Tibial artery (tissue), 4 donors: ENCODE measurements at regions not wholly inside any gene's neighbourhood (a gene's known extent, or its start where the extent isn't known, plus 50 kb on each side); places are given as distances from the start of the nearest gene placed in this dataset.

ENCODE experiments used
- DNase-seq, 2 donors: peaks; one replicate each; pipeline ENCODE4 v3.0.0-alpha.2; 2019
- H3K27ac ChIP-seq, 2 donors: fragments of 200-600 bp; sonication (generic) in 1 of 2; 1 replicate in 1 of 2; 2 replicates in 1 of 2; pipeline ENCODE4 v1.5.1; 2018 to 2019; ENCODE audit warnings: mild to moderate bottlenecking in 1 of 2
- H3K27me3 ChIP-seq, 2 donors: fragments of 200-600 bp; sonication (generic) in 1 of 2; one replicate each; pipeline versions ENCODE4 v1.5.1 to v1.6.0; 2016 to 2019
- H3K36me3 ChIP-seq, 3 donors: fragments of 200-600 bp; sonication (generic) in 2 of 3; one replicate each; pipeline ENCODE4 v1.5.1; 2016 to 2019; ENCODE audit warnings: mild to moderate bottlenecking in 2 of 3
- H3K4me1 ChIP-seq, 4 donors: fragments of 200-600 bp; sonication (generic) in 2 of 4; 1 replicate in 3 of 4; 2 replicates in 1 of 4; pipeline ENCODE4 v1.5.1; 2016 to 2019
- H3K4me3 ChIP-seq, 2 donors: fragments of 200-600 bp; sonication (generic) in 1 of 2; 1 replicate in 1 of 2; 2 replicates in 1 of 2; pipeline ENCODE4 v1.5.1; 2018 to 2019; ENCODE audit warnings: mild to moderate bottlenecking in 2 of 2
- H3K9me3 ChIP-seq, 3 donors: fragments of 200-600 bp; sonication (generic) in 1 of 3; one replicate each; pipeline ENCODE4 v1.5.1; 2016 to 2019
- CTCF ChIP-seq, 2 experiments: fragments of 200-600 bp in 1 of 2; fragments of 450-650 bp in 1 of 2; IDR thresholded peaks; one replicate each; pipeline ENCODE4 v1.5.1; 2017 to 2019; ENCODE audit warnings: antibody characterized with exemption in 2 of 2, mild to moderate bottlenecking in 1 of 2, moderate library complexity in 1 of 2
- intact Hi-C: fragments of 100-400 bp; cut with DNase I; formaldehyde crosslinking; loops from one replicate; pipeline ENCODE4 v1.15.0; 2023; ENCODE audit warnings: low total_unique reads

GRCh38 chr2:8204711-8205110 is 477.1 kb upstream of the ID2 start:
- peaks cover 3 to 14% (median 4%) of the 10 kb centered on the region in 3 donors for H3K9me3 ChIP-seq
- no peak for TF ChIP-seq CTCF (IDR thresholded peaks at IDR 0.05)
- H3K27ac ChIP-seq: no peak overlapping the region
- intact Hi-C loops: no loop called here
- H3K4me1 ChIP-seq: no peaks in the 10 kb centered on the region
- no peak for DNase-seq
- no peak overlapping the region for H3K4me3 ChIP-seq
- H3K27me3 ChIP-seq: no peaks in the 10 kb centered on the region
- H3K36me3 ChIP-seq: no peaks in the 10 kb centered on the region

GRCh38 chr2:8209494-8209893 is 472.4 kb upstream of the ID2 start:
- no peak overlapping the region for H3K4me3 ChIP-seq

GRCh38 chr2:8211384-8211783 is 470.5 kb upstream of the ID2 start:
- Histone ChIP-seq H3K4me1 (peaks cover 0 to 5% (median 2%) of the 10 kb centered on the region in 4 donors), H3K27me3 (no peaks in the 10 kb centered on the region), H3K36me3 (no peaks in the 10 kb centered on the region), H3K4me3 (no peak overlapping the region), H3K9me3 (peaks cover 3 to 21% (median 4%) of the 10 kb centered on the region in 3 donors), H3K27ac (no peak overlapping the region)
- no peak for TF ChIP-seq CTCF (IDR thresholded peaks at IDR 0.05)
- intact Hi-C loops: loop anchor here (10.0 kb wide), 1 partner anchor 473 kb away; the partner anchor contains the start of gene ID2
- DNase-seq: no peak

More at GRCh38 chr2:8209494-8209893, 472.4 kb upstream of the ID2 start:
- Histone ChIP-seq H3K36me3 (no peaks in the 10 kb centered on the region), H3K4me1 (no peaks in the 10 kb centered on the region), H3K27me3 (no peaks in the 10 kb centered on the region), H3K9me3 (peaks cover 3 to 21% (median 4%) of the 10 kb centered on the region in 3 donors), H3K27ac (no peak overlapping the region)
- intact Hi-C loops: no loop called here
- no peak for DNase-seq
- TF ChIP-seq CTCF (IDR thresholded peaks at IDR 0.05): no peak

GRCh38 chr2:8212239-8212638 is 469.6 kb upstream of the ID2 start:
- no peaks in the 10 kb centered on the region for H3K27me3 ChIP-seq
- no peaks in the 10 kb centered on the region for H3K36me3 ChIP-seq
- no peak for DNase-seq
- TF ChIP-seq CTCF (IDR thresholded peaks at IDR 0.05): no peak
- H3K9me3 ChIP-seq: peaks cover 3 to 17% (median 4%) of the 10 kb centered on the region in 3 donors
- H3K4me1 ChIP-seq: peaks cover 0 to 14% (median 5%) of the 10 kb centered on the region in 4 donors
- H3K27ac ChIP-seq: no peak overlapping the region
- H3K4me3 ChIP-seq: no peak overlapping the region
- intact Hi-C loops: loop anchor here (10.0 kb wide), 1 partner anchor 473 kb away; the partner anchor contains the start of gene ID2

- H3K27ac ChIP-seq: no peak overlapping the region
- intact Hi-C loops: loop anchor here (10.0 kb wide), 1 partner anchor 471 kb away; the partner anchor contains the start of gene ID2
Observed at GRCh38 chr2:8214036-8214615, 467.7 kb upstream of the ID2 start.

More at GRCh38 chr2:8214036-8214615, 467.7 kb upstream of the ID2 start:
- H3K4me1 ChIP-seq: peaks cover 0 to 22% (median 7%) of the 10 kb centered on the region in 4 donors
- H3K4me3 ChIP-seq: no peak overlapping the region
- TF ChIP-seq CTCF (IDR thresholded peaks at IDR 0.05): no peak
- H3K27me3 ChIP-seq: no peaks in the 10 kb centered on the region
- no peak for DNase-seq
- peaks cover 0 to 10% (median 0%) of the 10 kb centered on the region in 3 donors for H3K9me3 ChIP-seq
- no peaks in the 10 kb centered on the region for H3K36me3 ChIP-seq
